Esophagus muscularis mucosa (tissue), 3 donors: ENCODE measurements at regions not wholly inside any gene's neighbourhood (a gene's known extent, or its start where the extent isn't known, plus 50 kb on each side); places are given as distances from the start of the nearest gene placed in this dataset.

Experiments
- POLR2AphosphoS5 ChIP-seq, 2 donors: sonication (generic); formaldehyde crosslinking; IDR thresholded peaks; one replicate each; pipeline ENCODE4 v1.6.1; 2017; ENCODE audit warnings: antibody characterized with exemption in 2 of 2
- TF ChIP-seq, protein P1 (sequence below), 3 experiments: fragments of 200-600 bp in 2 of 3; fragments of 450-650 bp in 1 of 3; sonication (generic) in 2 of 3; IDR thresholded peaks; one replicate each; pipeline ENCODE4 v1.5.1; 2017 to 2019; ENCODE audit warnings: antibody characterized with exemption in 3 of 3, mild to moderate bottlenecking in 2 of 3, moderate library complexity in 1 of 3

- TF ChIP-seq, protein P1, sequence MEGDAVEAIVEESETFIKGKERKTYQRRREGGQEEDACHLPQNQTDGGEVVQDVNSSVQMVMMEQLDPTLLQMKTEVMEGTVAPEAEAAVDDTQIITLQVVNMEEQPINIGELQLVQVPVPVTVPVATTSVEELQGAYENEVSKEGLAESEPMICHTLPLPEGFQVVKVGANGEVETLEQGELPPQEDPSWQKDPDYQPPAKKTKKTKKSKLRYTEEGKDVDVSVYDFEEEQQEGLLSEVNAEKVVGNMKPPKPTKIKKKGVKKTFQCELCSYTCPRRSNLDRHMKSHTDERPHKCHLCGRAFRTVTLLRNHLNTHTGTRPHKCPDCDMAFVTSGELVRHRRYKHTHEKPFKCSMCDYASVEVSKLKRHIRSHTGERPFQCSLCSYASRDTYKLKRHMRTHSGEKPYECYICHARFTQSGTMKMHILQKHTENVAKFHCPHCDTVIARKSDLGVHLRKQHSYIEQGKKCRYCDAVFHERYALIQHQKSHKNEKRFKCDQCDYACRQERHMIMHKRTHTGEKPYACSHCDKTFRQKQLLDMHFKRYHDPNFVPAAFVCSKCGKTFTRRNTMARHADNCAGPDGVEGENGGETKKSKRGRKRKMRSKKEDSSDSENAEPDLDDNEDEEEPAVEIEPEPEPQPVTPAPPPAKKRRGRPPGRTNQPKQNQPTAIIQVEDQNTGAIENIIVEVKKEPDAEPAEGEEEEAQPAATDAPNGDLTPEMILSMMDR (IDR thresholded peaks at IDR 0.05): no peak
- TF ChIP-seq POLR2AphosphoS5 (IDR thresholded peaks at IDR 0.05): no peak
These were observed 397.0 kb downstream of the NXPE2 start for GRCh38 chr11:115075356-115075755.
